KBM-7 (cell line): ENCODE measurements at regions not wholly inside any gene's neighbourhood (a gene's known extent, or its start where the extent isn't known, plus 50 kb on each side); places are given as distances from the start of the nearest gene placed in this dataset.
A peak's percentile ranks its signal among the peaks of the same experiment; 100 is the strongest.
"Not testable (repeated sequence)": the region's sequence is repeated elsewhere in the genome, so short reads cannot be mapped to it uniquely, and the experiment has no call there.

Experiments used
- DNase-seq: peaks from one replicate; pipeline ENCODE4 v3.0.0-alpha.2; 2015
- in situ Hi-C: fragments of 300-500 bp; cut with MboI; formaldehyde crosslinking; loops from 2 replicates; pipeline ENCODE4 v1.14.3; 2020; ENCODE audit warnings: low sequenced_read_pairs, low pct_unique_long_range_greater_than_20kb, mixed read lengths

- in situ Hi-C loops, result loop anchor here (25.0 kb wide), 1 partner anchor 241 kb away; no protein-coding TSS in a partner anchor
- no peak for DNase-seq
Observed at GRCh38 chr7:25596443-25596842, 368.2 kb upstream of the NPVF start.

GRCh38 chr7:25597946-25598345, 369.7 kb upstream of the NPVF start:
- in situ Hi-C loops, result loop anchor here (25.0 kb wide), 1 partner anchor 239 kb away; no protein-coding TSS in a partner anchor
- no peak for DNase-seq

DNA sequence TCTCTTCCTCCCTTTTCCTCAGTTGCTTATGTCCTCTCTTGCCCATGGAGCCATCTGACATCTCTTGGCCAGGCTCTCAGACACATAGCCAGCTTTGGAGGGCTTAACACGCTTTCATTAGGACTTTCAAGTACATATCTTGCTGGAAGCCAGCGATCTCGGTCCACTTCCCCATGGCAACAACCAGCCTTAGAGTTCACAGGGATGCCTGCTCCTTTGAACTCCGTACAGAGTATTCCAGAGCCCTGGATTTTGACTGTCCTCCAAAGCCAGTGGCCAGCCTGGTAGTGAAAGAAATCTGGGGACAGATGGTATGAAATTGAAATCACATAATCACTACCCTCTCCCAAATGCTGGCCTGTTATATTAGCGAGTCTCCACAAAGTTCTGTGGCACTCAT, 370.5 kb upstream of the NPVF start:
- in situ Hi-C loops, result loop anchor here (25.0 kb wide), 1 partner anchor 239 kb away; no protein-coding TSS in a partner anchor
- DNase-seq, result no peak

DNA sequence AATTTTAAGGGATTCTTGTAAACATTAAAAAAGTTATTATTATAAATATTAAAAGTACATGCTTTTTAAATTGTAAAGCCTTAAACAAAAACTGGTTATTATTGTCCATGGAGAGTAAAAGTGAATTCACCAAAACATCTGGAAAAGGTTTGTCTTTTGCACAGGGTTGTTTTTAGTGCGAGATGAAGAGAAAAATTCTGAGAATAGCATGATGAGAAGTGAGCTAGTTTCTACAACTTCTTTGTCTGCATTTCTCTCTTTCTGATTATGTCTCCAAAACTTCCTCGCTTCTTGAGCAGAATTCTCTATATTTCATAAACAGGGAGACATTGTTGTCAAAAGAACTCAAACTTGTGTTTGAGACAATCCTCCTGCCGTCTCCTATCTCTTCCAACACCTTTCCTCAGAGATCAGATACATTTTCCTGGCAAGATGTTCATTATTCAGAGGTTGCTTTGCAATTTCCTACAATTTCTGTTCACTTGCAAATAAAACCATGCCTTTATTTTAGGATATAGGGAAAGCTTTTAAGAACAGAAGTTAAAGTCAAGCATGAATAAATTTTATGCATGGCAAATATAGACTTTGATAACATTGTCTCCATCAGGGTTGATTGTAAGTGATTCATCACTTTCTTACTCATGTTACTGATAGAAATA, 372.1 kb upstream of the NPVF start:
- DNase-seq, result no peak
- in situ Hi-C loops, result no loop called here

DNA sequence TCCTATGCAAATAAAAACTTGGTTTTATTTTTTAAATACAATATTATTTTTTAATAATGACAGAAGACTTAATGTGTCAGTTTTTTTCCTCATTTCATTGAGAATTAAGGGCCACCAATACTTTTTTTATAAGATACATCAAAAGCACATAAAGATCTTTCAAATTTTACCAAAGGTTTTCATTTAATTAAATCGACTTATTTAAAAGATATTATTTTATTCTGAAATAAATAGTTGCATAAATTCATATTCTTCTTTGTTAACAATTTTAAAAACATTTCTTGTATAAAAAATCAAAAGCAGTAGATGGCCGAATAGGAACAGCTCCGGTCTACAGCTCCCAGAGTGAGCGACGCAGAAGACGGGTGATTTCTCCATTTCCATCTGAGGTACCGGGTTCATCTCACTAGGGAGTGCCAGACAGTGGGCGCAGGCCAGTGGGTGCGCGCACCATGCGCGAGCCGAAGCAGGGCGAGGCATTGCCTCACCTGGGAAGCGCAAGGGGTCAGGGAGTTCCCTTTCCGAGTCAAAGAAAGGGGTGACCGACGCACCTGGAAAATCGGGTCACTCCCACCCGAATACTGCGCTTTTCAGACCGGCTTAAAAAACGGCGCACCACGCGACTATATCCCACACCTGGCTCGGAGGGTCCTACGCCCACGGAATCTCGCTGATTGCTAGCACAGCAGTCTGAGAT, 374.6 kb upstream of the NPVF start:
- in situ Hi-C loops, DNase-seq: not testable (repeated sequence)

GRCh38 chr7:25603427-25603740, 375.1 kb upstream of the NPVF start:
- in situ Hi-C loops, DNase-seq: not testable (repeated sequence)

DNA sequence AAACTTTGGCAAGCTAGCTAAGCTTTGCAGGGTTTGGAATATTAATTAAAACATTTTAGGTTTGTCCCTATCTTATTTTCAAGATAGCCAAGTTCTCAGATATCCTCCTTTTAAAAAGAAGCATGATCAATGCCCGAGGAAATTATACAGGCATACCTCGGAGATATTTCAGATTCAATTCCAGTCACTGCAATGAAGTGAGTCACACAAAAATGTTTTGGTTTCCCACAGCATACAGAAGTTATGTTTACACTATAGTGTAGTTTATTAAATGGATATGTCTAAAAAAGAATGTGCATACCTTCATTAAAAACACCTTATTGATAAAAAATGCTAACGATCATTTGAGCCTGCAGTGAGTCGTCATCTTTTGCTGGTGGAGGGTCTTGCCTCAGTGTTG, 382.9 kb upstream of the NPVF start:
- DNase-seq, result no peak
- in situ Hi-C loops, result no loop called here

GRCh38 chr7:25613912-25614311, 385.6 kb upstream of the NPVF start:
- no peak for DNase-seq
- in situ Hi-C loops, result no loop called here

DNA sequence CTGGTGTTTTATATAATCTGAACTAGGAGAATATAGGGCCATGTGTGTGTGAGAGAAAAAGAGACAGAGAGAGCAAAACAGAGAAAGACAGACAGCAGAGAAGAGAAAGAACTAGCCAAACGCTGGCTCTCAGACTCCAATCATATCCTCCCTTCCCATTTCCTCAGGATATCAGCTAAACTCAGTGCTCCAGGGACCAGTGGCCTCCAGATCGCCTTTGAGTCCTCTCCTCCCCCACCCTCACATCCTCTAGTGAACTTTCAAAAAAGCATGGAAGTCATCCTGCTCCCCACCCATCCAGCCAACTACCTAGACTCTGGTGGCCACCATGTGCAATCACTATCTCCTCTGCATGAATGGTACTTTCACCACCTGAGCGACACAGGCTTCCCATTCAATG, 386.1 kb upstream of the NPVF start:
- no peak for DNase-seq
- in situ Hi-C loops, result no loop called here

- peak; percentile 89 for DNase-seq
- in situ Hi-C loops, result no loop called here
Observed at GRCh38 chr7:25615003-25615402, 386.7 kb upstream of the NPVF start.

- in situ Hi-C loops, result no loop called here
- DNase-seq, result peak; percentile 79
Observed at GRCh38 chr7:25615593-25615992, 387.3 kb upstream of the NPVF start.

DNA sequence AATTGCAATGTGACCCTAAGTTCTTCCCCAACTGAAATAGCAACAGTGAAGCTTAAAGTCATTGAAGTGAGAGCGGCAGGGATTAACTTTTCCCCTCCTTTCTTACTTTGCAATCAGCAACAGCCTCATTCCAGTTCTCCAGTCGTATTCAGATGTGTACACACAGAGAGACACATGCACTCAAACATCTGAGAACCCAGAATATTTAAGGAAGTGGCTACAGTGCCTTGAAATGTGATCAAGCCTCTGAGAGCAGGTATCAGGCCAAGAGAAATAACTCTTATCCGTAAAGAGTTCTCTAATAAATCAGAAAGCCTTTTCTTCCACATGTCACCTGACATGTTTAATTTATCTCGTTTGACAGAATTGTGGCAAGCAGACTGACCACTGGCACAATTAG, 388.9 kb upstream of the NPVF start:
- DNase-seq, result no peak
- in situ Hi-C loops, result no loop called here

GRCh38 chr7:25617673-25618072, 389.4 kb upstream of the NPVF start:
- in situ Hi-C loops, result no loop called here
- DNase-seq, result no peak

DNA sequence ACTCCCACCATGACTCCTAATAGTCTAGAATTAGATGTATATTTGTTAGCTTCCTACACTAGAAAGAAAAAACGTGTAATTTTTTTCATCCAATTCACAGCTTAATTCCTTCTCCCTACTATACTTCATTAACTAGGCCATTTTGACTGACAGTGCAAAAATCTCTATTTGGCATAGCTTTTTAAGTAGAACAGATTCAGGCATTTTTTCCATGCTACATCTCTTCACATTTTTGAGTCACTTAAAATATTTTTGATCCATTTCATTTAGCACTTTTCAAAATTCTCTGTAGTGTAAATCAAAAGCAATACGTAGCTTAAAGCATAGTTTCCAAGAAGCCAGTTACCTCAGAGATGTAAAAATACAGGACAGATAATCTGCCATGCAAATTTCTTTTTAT, 391.1 kb upstream of the NPVF start:
- in situ Hi-C loops, result no loop called here
- no peak for DNase-seq

DNA sequence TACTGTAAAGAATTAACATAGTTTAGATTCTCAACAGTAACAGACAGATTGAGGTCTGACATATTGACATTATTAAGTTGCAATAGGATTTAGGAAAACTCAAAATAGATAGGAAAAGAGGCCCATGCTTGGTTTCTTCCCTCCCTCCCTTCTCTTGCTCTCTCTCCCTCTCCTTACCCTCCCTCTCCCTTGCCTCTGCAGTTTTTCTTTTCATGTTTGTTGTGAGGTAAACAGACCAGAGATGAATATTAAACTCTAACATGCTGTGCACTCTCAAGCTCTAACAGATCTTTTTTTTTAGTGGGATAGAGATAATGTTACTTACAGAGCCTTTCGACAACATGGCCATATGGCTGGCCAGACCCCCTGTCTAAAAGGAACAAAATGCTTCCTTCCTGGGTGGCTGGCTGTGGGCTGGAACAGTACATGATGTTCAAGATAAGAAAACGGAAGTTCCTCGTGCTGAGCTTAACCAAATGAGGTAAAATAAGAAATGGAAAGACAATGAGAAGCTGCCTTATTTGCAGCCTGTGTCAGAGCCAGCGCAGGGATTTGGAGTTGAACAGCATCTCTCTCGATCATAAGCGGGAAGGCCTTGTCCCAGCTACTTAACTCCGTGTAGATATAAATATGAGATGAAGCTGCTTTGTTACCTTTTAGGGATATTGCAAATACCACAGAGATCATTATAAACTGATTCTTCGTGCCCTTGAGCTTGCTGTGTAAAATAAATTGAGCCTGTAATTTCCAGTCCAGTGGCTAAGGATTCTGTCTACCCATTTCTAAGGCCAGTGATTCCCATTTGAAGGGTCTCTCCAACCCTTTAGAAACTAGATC, 391.9 kb upstream of the NPVF start:
- in situ Hi-C loops, result no loop called here
- DNase-seq, result peak; percentile 81

DNA sequence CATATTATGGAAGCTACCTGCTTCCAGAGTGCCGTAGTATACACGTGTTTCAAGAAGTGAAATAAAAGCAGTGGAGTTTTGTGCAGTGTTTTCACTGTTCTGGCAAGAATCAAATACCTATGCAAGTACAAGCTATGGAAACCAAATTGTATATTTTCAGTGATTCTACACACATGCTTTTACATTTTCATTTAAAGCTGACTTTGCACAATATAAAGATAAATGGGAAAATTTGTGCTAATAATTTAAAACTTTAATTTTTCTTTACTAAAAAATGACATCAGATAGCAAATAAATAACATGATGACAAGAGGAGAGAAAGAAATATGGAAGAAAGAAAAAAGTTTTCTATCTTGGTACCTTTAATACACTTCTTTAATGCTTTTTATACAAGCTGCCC, 393.7 kb upstream of the NPVF start:
- DNase-seq, result no peak
- in situ Hi-C loops, result no loop called here

GRCh38 chr7:25622695-25623094, 394.4 kb upstream of the NPVF start:
- in situ Hi-C loops, result no loop called here
- no peak for DNase-seq

DNA sequence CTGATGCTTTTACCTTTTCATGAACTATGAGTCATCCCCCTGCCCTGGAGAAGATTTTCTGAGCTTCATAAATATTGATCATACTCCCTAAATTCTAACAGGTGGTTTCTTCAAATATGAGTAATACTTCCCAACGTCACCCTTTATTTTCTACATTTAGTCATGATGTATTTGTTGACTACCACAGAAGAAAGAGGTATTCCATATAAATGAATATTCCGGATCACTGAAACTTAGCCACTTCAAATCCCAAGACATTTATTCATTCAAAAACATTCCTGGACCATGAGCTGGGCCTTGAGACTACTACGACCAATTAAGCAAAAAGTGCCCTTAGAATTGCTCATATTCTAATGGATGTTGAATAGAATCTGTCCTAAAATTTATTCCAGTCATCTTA, 395.8 kb upstream of the NPVF start:
- in situ Hi-C loops, result no loop called here

GRCh38 chr7:25624833-25625232, 396.5 kb upstream of the NPVF start:
- no peak for DNase-seq
- in situ Hi-C loops, result no loop called here

More for the DNA sequence above, 395.8 kb upstream of the NPVF start:
- no peak for DNase-seq

DNA sequence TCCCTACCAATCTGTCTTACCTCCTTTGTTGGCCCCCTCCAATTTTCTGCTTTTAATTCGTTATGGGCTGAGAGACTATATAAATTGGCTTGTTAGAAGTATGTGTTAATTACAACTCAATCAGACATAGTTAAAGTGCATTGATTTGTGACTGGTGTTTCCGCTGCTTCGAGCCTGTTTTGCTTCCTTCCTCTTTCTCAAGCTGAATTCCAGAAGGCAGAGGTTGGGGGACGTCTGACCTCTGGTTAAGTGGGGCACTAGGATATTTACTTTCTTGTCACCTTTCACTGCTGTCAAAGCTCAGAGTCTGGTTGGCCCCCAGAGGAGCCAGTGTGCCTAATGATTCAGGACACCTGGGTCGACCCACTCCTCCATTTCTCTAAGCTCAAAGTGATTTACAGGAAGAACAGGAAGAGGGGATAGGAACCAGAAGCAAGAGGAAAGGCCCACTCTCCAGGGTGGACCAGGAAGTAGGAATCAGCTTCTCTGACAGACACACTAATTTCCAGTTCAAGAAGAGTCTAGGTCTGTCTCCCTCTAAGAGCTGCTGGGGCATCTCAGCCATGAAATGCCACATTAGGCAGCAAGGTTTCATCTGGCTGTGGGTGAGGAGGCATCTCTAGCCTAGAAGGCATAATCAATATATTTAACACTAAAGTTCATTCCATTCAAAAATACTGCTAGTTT, 397.2 kb upstream of the NPVF start:
- peak; percentile 55 for DNase-seq
- in situ Hi-C loops, result no loop called here
